NCI-H82 (cell line): ENCODE measurements at regions not wholly inside any gene's neighbourhood (a gene's known extent, or its start where the extent isn't known, plus 50 kb on each side); places are given as distances from the start of the nearest gene placed in this dataset.
"Not testable (repeated sequence)": the region's sequence is repeated elsewhere in the genome, so short reads cannot be mapped to it uniquely, and the experiment has no call there.

ENCODE experiments used
- DNase-seq: peaks from one replicate; lab custom pipeline; 2025; lab: John Stamatoyannopoulos, UW

DNA sequence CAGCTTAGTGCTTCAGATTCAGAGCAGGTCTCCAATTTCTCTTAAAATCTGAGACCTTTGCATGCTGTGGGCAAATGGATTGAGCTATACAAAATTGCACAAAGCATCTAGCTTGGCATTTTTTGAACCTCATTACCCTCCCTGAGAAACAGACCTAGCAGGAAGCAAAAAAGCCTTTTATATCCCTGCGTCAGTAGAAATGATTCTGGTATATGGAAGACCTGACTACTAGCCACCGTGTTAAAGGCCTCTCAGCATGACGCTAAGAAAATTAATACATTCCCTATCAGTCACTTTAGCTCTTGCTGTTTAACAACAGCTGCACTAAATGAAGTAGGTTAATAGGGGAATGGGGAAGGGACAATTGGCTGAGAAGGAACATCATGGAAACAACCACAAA, 110.7 kb upstream of the SMLR1 start:
- DNase-seq = no peak

DNA sequence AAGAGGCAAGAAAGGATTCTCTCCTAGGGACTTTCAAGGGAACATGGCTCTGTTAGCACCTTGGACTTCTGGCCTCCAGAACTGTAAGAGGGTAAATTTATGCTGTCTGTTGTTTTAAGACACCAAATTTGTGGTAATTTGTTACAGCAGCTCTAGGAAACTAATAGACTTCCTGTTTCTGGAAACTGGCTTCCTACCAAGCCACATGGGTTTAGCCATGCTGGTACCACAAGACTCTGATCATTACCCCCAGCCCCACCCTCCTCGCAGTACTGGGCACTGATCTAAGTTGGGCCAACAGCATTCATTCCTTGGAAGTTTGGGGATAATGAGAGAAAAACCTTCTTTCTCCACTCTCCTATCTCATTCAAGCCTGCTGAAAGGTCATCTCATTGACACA, 109.5 kb upstream of the SMLR1 start:
- DNase-seq = no peak

DNA sequence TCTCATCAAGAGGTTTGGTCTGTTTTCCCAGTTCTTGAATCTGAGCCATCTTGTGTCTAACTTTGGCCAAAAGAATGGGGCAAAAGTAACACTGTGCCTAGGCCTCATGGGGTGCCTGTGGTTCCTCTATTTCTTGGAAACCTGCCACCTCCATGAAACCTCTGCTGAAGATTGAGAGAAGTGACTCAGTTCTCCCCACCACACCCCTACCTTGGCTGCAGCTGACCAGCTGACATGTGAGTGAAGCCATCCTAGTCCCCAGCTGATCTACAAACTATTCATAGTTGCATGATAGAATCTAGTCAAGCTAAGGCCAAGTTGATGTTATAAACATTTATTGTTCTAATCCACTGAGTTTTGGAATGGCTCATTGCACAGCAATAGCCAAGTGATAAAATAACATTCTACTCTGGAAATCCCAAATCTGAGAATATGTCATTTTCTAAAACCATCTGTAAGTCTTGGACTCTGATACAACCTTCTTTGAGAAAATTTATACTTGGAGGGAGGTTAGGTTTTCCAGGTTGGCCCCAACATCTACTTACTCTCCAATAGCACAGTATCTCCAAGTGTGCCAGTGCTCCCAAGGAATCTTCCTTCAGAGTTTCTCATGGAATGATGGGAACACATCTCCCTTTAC, 107.0 kb upstream of the SMLR1 start:
- no peak for DNase-seq

DNA sequence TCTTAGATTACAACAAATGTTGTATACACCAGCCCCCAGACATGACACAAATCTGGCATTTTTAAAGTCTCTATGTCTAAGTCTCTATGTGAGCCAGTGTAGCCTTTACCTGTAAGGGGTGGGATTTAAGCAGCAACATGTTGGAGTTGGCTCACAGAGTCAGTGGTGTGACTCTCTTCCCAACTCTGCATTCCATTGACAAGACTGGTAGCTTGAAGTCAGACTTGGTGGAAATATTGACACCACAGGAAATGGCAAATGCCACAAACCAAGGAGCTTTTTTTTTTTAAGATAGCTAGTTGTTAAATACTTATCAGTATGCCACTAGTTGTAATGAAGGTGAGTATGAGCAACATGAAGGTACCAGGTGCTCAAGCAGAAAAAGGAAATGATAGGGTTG, 103.1 kb upstream of the SMLR1 start:
- DNase-seq = no peak

DNA sequence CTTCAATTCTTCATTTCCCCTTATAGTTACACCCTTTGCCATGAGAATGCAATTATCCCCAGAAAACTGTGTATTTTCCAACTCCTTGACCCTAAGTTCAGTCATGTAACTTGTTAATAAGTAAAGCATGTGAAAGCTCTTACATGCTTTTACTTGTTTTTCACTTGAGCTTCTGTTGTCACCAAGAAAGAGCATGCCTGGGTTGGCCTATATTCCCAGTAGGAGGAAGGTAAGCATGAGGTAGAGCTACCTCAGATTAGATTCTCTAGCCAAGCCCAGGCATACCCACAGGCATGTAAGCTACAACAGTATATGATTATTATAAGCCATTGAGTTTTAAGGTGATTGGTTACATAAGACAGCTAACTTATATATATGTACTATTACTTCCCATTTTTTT, 101.7 kb upstream of the SMLR1 start:
- no peak for DNase-seq

DNA sequence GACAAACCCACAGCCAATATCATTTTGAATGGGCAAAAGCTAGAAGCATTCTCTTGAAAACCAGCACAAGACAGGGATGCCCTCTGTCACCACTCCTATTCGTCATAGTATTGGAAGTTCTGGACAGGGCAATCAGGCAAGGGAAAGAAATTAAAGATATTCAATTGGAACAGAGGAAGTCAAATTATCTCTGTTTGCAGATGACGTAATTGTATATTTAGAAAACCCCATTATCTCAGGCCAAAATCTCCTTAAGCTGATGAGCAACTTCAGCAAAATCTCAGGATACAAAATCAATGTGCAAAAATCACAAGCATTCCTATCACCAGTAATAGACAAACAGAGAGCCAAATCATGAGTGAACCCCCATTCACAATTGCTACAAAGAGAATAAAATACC, 99.1 kb upstream of the SMLR1 start:
- DNase-seq = not testable (repeated sequence)

DNA sequence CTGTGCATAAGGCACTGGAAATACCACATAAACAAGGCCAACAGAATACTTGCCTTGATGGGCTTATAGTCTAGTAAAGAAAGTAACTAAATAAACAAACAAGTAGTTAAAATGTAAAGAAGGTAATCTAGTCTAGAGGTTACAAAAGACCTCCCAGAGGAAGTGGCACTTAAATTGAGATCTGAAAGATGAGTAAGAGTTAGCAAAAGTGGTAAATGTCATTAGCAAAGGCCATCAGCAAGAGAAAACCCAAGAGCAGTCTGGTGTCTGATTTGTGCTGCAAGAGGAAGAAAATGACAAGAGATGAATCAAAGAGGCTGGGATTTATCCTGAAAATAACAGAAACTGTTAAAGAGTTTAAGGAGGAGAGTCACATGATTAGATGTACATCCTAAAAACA, 96.6 kb upstream of the SMLR1 start:
- no peak for DNase-seq

DNA sequence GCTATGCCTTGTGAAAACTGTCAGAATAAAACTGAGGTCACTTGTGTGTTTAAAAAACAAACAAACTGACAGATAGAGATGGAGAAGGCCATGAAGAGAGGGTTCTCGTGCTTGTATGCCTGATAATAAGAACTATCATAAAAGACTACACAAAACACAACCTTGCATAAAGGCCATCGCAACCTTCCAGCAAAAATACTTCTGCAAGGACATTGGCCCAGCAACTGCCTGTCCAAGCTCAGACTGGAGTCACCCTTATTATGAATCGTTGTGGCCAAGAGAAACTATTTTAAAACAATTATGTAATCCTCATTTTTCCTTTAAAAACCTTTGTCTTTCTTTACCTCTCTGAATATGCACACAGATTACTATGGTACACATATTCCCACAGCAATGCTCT, 93.0 kb upstream of the SMLR1 start:
- no peak for DNase-seq

DNA sequence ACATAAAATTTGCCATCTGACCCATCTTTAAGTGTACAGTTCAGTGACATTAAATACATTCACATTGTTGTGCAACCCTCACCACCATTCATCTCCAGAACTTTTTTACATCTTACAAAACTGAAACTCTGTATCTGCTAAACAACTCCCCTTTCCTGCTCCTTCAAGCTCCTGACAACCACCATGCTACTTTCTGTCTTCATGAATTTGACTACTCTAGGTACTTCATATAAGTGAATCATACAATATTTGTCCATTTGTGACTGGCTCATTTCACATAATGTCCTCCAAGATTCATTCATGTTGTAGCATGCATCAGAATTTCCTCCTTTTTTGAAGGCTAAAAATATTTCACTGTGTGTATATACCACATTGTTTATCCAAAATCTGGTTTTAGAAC, 86.9 kb upstream of the SMLR1 start:
- DNase-seq = no peak

DNA sequence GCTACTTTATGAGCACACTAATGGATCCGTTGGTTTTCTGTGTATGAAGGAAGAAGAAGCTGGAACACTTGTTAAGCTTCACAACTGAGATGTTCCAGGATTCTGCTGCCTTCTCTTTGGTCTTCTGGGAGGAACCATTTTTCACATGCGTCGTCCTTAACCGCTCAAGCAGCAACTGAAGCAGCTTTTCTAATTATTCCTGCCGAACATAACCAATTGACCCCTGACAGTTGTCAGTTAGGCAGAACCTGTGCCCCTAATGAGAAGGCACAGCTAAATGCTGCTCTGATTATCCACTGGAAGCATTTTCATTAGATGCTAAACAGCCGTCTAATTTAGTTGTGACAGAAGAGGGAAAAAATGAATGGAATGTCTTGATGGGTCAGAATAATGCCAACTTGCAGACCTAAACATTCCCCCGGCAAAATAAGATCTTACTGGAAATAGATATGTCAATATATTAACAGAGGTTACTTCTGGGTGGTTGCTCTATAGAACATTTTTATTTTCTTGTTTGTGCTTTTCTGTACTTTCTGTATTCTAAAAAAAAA, 85.0 kb upstream of the SMLR1 start:
- DNase-seq = no peak

DNA sequence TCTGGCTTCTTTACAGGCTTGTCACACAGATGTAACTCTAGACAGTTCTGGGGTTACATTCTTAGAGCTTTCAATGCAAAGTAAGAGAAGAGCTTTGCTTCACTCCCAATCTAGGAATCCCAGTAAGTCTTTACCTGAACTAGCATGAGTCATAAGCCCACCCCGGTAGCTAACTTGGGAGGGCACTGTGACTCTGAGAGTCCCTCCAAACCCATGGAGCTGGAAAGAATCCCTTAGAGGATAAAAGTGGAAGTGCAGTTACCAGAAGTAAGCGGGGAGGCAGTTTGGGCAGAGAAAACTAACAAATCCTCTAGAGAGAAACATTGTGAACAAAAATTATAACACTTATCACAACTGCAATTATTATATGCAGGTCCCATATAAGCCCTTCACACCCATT, 84.0 kb upstream of the SMLR1 start:
- DNase-seq = peak; percentile 28

DNA sequence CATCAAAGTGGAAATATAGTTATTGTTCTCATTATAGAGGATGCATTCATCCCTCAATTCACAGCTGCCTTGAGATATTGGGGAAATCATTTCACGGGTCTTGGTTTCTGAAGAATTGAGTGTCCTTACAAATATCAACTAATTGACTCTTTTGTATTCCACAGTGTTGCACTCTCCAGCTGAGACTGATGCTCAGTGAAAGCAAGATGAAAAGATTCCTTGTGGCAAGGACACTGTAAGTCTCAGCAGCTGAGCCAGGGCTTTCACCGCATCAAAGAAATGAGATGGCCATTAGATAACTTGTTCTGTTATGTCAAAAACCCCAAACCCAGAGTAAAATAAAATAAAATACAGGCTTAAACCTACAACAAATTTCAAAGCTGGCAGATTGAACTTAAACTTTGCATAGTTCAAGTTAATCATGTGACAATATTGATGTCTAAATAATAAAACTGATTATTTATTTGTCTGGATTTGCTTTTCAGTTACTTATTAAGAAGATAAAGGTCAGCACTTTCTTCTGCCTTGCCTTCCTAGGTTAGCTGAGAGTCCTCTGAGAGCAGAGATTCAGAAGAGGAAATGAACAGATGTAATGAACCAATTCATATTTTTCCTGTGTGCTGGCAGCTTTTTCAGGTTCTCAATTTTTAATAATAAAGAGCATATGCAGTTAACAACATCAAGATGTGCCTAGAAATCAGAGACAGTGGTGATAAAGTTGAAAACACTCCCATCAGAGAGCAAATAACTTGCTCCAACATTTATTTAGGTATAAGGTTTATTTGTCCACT, 82.4 kb upstream of the SMLR1 start:
- no peak for DNase-seq

DNA sequence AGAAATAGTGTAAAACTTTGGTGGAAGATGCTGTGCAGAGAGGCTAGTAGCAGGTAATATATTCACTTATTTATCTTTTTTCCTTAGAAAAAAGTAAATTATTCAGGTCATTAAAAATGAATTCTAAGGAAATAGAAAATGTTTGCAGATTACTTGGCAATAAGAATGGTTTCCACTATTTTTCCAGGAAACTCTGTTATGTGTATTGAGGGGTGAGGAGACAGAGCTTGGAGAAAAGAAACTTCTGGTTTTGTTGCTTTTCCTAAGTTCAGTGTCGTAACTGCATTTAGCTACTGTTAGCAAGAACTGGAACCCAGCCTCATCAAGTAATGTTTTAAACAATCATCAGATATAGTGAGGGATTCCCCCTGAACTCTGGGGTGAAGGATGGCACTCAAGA, 79.2 kb upstream of the SMLR1 start:
- no peak for DNase-seq

DNA sequence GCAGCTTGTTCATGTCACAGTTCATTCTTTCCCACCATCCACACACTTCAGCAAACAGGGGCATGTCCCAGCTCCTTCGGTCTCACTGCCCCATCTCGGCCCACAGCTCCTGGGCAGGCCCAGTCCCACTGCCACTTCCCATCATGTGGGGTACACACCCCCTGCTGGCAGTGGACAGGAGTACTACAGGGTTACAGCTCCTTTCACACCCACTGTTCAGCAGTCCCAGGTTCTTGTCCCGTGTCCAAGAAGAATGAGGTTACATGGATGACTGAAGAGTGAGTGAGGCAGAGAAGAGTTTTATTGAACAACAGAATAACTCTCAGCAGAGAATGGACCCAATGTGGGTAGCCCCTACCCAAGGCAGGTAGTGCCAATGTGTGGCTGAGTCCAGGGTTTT, 77.8 kb upstream of the SMLR1 start:
- DNase-seq = peak; percentile 8

DNA sequence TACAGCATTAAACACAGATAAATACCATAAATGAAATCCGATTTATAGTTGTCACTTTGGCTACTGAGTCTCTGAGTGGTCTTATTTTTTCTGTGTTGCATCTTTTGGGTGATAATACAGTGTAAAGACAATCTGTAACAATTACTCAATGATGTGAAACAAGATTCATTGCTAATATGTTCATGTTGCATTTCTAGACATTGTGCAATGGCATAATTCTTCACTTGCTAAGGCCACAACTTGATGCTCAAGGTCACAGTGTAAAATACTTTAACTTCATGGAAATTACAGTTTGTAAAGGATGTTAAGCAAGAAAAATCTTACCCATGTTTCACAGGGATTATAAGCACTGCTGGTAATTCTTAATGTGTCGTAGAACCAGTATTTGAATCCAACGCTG, 74.9 kb upstream of the SMLR1 start:
- no peak for DNase-seq

DNA sequence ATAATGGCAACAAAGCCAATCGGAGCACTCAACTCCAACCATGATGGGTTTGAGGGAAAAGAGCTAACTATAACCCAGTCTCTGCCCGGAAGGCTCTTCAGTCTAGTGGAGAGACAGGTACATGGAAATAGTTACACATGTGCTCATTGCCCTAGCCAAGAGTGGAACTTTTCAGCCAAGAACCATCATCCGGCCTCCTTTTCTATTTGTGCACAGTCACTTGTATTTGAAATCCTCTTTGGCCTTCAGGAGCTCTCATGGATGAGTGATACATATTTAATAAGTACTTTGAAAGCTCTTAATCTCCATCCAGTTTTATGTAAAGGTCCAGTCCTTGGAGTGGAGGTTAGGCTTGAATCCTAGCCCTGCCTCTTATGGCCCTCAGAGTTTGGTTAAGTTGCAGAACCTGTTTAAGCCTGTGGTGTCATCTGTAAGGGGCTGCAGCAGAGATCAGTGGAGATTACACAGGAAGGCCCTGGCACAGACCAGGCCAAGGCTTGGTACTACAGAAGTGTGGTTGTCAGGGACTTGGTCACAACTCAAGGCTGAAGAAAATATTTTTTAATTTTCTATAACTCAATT, 72.3 kb upstream of the SMLR1 start:
- DNase-seq = no peak

DNA sequence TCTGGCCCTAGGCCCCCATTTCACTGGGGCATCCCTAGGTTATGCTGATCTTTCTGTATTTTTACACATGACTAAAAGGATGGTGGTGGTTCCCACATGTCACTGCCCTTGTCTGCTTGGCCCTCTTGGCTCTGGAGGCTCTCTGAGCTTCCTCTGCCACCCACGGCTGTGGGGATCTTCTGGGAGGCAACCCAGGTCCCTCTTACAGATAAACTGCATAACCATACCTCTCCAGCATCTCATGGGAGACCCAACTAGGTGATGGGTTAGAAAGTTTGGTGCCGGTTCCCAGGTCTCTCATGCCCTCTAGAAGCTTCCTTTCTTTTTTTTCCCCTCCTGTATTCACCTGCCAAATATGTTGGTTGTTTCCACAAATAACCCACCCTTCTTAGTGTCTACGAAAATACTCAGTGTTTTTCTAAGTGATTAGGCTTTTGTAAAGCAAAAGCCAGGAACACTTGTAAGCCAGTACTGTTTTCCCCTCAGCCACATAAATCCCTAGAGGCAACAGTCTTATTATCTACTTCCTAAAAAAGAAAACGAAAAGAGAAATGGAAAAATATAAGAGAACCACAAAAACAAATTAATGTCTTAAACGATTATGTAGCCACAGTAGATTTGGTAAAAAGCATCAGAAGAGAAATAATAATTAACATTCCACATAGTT, 71.7 kb upstream of the SMLR1 start:
- no peak for DNase-seq

DNA sequence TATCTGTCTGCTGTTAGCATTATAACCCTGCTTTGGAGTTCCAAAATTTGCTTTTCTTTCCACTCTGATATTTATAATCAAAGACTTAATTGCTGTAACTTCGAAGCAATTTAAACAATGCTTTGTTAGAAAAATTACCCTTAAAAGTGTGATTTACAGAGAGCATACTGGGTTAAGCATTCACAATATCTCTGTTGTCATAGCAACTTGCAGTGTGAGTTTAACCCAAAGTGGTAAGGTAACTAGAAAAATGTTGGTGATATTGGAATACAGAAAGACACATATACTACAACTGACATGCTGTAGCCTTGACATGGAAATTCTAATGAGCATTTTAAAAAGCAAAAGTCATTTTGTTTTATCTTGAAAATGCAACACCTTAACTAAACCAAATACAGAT, 70.4 kb upstream of the SMLR1 start:
- DNase-seq = no peak

DNA sequence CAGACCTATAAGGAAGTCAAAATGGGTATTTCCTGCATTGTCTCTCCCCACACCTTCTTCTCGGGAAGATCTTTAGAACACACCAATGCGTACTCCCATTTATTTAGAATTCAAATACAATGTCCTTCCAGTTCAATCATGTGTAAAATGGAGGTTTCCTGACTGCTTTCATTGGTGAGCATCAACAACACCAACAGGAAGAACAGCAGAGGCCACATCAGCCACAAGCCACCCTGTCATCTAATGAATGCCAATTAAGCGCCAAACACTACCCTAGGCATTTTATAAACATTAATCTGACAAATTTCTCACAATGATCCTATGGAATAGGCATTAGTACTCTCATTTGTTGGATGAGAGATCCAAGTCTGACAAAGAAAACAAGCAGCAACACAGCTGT, 68.4 kb upstream of the SMLR1 start:
- DNase-seq = no peak

DNA sequence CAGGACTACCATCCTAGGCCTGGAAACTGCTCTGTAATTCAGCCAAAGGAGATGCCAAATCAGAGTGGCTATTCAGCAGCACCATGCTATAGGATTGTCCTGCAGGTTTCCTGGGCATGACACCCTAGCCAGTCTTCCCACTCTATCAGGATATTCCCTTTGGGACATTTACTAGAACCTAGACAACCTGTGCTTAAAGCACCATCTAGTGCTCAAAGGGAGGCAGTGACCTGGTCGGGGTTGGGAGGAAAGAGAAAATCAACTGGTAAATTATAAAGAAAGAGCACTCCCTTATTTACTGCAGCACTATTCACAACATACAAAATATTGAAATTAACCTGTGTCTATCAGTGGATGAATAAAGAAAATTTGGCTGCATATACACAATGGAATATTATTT, 67.2 kb upstream of the SMLR1 start:
- DNase-seq = peak; percentile 55

DNA sequence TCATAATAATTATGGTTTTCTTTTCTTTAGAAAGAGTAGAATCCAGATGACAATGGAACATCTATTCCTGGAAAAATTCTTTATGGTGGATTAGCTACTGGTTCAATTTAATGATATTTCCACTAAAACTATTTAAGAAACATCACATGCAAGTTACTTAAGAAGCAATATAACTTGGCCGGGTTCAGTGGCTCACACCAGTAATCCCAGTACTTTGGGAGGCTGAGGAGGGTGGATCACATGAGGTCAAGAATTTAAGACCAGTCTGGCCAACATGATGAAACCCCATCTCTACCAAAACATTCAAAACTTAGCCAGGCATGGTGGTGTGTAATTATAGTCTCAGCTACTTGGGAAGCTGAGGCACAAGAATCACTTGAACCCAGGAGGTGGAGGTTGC, 65.9 kb upstream of the SMLR1 start:
- no peak for DNase-seq

DNA sequence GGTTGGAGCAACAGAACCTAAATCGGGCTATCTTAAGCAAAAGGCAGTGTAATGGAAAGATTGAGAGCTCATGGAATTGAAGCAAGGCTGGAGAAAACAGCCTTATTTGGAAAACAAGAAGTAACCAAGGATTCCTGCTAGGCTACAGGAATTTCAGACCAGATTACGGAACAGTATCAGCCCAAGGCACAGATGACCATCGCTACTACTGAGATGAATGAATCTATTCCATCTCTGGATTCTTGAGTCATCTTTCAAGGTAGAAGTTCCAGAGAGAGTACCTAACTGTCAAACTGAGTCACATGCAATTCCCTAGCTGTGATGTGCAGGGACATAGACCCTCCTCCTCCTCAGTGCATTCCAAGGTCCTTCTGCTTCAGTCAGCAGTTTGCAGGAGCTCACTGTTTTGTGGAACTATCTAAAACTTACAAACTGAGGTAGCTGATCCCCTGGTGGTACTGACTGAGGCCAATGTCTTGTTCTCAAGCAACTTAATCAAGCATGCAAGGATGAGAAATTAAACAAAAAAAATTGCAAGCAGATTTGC, 62.0 kb upstream of the SMLR1 start:
- DNase-seq = no peak
